ENCODE measurements at regions not wholly inside any gene's neighbourhood (a gene's known extent, or its start where the extent isn't known, plus 50 kb on each side); places are given as distances from the start of the nearest gene placed in this dataset.

GRCh38 chr13:73585236-73585635 is 526.4 kb downstream of the KLF5 start:
- TF ChIP-seq, protein P1, sequence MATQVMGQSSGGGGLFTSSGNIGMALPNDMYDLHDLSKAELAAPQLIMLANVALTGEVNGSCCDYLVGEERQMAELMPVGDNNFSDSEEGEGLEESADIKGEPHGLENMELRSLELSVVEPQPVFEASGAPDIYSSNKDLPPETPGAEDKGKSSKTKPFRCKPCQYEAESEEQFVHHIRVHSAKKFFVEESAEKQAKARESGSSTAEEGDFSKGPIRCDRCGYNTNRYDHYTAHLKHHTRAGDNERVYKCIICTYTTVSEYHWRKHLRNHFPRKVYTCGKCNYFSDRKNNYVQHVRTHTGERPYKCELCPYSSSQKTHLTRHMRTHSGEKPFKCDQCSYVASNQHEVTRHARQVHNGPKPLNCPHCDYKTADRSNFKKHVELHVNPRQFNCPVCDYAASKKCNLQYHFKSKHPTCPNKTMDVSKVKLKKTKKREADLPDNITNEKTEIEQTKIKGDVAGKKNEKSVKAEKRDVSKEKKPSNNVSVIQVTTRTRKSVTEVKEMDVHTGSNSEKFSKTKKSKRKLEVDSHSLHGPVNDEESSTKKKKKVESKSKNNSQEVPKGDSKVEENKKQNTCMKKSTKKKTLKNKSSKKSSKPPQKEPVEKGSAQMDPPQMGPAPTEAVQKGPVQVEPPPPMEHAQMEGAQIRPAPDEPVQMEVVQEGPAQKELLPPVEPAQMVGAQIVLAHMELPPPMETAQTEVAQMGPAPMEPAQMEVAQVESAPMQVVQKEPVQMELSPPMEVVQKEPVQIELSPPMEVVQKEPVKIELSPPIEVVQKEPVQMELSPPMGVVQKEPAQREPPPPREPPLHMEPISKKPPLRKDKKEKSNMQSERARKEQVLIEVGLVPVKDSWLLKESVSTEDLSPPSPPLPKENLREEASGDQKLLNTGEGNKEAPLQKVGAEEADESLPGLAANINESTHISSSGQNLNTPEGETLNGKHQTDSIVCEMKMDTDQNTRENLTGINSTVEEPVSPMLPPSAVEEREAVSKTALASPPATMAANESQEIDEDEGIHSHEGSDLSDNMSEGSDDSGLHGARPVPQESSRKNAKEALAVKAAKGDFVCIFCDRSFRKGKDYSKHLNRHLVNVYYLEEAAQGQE (IDR thresholded peaks at IDR 0.05; ENCODE audit: insufficient read depth in 1 of 2, low read depth in 2 of 2, low read length in 1 of 2), result no peak
- TF ChIP-seq, protein P2, sequence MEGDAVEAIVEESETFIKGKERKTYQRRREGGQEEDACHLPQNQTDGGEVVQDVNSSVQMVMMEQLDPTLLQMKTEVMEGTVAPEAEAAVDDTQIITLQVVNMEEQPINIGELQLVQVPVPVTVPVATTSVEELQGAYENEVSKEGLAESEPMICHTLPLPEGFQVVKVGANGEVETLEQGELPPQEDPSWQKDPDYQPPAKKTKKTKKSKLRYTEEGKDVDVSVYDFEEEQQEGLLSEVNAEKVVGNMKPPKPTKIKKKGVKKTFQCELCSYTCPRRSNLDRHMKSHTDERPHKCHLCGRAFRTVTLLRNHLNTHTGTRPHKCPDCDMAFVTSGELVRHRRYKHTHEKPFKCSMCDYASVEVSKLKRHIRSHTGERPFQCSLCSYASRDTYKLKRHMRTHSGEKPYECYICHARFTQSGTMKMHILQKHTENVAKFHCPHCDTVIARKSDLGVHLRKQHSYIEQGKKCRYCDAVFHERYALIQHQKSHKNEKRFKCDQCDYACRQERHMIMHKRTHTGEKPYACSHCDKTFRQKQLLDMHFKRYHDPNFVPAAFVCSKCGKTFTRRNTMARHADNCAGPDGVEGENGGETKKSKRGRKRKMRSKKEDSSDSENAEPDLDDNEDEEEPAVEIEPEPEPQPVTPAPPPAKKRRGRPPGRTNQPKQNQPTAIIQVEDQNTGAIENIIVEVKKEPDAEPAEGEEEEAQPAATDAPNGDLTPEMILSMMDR (IDR thresholded peaks at IDR 0.05), result no peak
- TF ChIP-seq POLR2AphosphoS5 (IDR thresholded peaks at IDR 0.05; ENCODE audit: low read depth, low read length) (no peak), SIN3A (IDR thresholded peaks at IDR 0.05; ENCODE audit: borderline replicate concordance, insufficient read depth, low read depth, low read length) (no peak), TCF7L2 (IDR thresholded peaks at IDR 0.05; ENCODE audit: low read depth, low read length) (no peak)
